ENCODE measurements at regions not wholly inside any gene's neighbourhood (a gene's known extent, or its start where the extent isn't known, plus 50 kb on each side); places are given as distances from the start of the nearest gene placed in this dataset.

- no peak for DNase-seq (ENCODE audit: low read depth in 2 of 3, low spot score in 1 of 3)
Observed at GRCh38 chr18:44473394-44474066, 207.2 kb upstream of the SETBP1 start.

GRCh38 chr18:44474067-44474411, 206.6 kb upstream of the SETBP1 start:
- DNase-seq (ENCODE audit: low read depth in 2 of 3, low spot score in 1 of 3): no peak

GRCh38 chr18:44474591-44474990, 206.1 kb upstream of the SETBP1 start:
- DNase-seq (ENCODE audit: low read depth in 2 of 3, low spot score in 1 of 3): no peak

GRCh38 chr18:44482761-44483160, 197.9 kb upstream of the SETBP1 start:
- no peak for DNase-seq (ENCODE audit: low read depth in 2 of 3, low spot score in 1 of 3)

GRCh38 chr18:44495151-44495550, 185.5 kb upstream of the SETBP1 start:
- DNase-seq (ENCODE audit: low read depth in 2 of 3, low spot score in 1 of 3): no peak

GRCh38 chr18:44497311-44497710, 183.4 kb upstream of the SETBP1 start:
- no peak for DNase-seq (ENCODE audit: low read depth in 2 of 3, low spot score in 1 of 3)

GRCh38 chr18:44497757-44498490, 182.8 kb upstream of the SETBP1 start:
- DNase-seq (ENCODE audit: low read depth in 2 of 3, low spot score in 1 of 3): no peak

GRCh38 chr18:44500808-44501610, 179.7 kb upstream of the SETBP1 start:
- no peak for DNase-seq (ENCODE audit: low read depth in 2 of 3, low spot score in 1 of 3)

GRCh38 chr18:44502221-44502620, 178.5 kb upstream of the SETBP1 start:
- no peak for DNase-seq (ENCODE audit: low read depth in 2 of 3, low spot score in 1 of 3)

GRCh38 chr18:44502790-44503189, 177.9 kb upstream of the SETBP1 start:
- no peak for DNase-seq (ENCODE audit: low read depth in 2 of 3, low spot score in 1 of 3)

- DNase-seq (ENCODE audit: low read depth in 2 of 3, low spot score in 1 of 3): no peak
Observed at GRCh38 chr18:44503854-44504253, 176.8 kb upstream of the SETBP1 start.

GRCh38 chr18:44507729-44508325, 172.9 kb upstream of the SETBP1 start:
- no peak for DNase-seq (ENCODE audit: low read depth in 2 of 3, low spot score in 1 of 3)

- no peak for DNase-seq (ENCODE audit: low read depth in 2 of 3, low spot score in 1 of 3)
Observed at GRCh38 chr18:44508474-44508873, 172.2 kb upstream of the SETBP1 start.

- no peak for DNase-seq (ENCODE audit: low read depth in 2 of 3, low spot score in 1 of 3)
Observed at GRCh38 chr18:44509048-44509447, 171.6 kb upstream of the SETBP1 start.

GRCh38 chr18:44510390-44510789, 170.3 kb upstream of the SETBP1 start:
- DNase-seq (ENCODE audit: low read depth in 2 of 3, low spot score in 1 of 3): no peak

GRCh38 chr18:44513233-44513632, 167.5 kb upstream of the SETBP1 start:
- DNase-seq (ENCODE audit: low read depth in 2 of 3, low spot score in 1 of 3): no peak

GRCh38 chr18:44514106-44514505, 166.6 kb upstream of the SETBP1 start:
- DNase-seq (ENCODE audit: low read depth in 2 of 3, low spot score in 1 of 3): no peak

GRCh38 chr18:44514766-44515165, 165.9 kb upstream of the SETBP1 start:
- DNase-seq (ENCODE audit: low read depth in 2 of 3, low spot score in 1 of 3): no peak

- no peak for DNase-seq (ENCODE audit: low read depth in 2 of 3, low spot score in 1 of 3)
Observed at GRCh38 chr18:44516450-44516849, 164.2 kb upstream of the SETBP1 start.

- DNase-seq (ENCODE audit: low read depth in 2 of 3, low spot score in 1 of 3): no peak
Observed at GRCh38 chr18:44517136-44517535, 163.6 kb upstream of the SETBP1 start.

GRCh38 chr18:44518091-44518615, 162.5 kb upstream of the SETBP1 start:
- no peak for DNase-seq (ENCODE audit: low read depth in 2 of 3, low spot score in 1 of 3)

All from stimulated activated CD4-positive, alpha-beta T cell treated with anti-CD3 and anti-CD28 coated beads, Interleukin-12 subunit alpha, Interleukin-12 subunit beta, amount 100 ng/mL, for 48 hours (primary cell).